HCEC 1CT (cell line): ENCODE measurements at regions not wholly inside any gene's neighbourhood (a gene's known extent, or its start where the extent isn't known, plus 50 kb on each side); places are given as distances from the start of the nearest gene placed in this dataset.
"Not testable (repeated sequence)": the region's sequence is repeated elsewhere in the genome, so short reads cannot be mapped to it uniquely, and the experiment has no call there.

ENCODE experiments used
- DNase-seq: peaks from one replicate; pipeline ENCODE4 v3.0.0-alpha.2; 2017

DNA sequence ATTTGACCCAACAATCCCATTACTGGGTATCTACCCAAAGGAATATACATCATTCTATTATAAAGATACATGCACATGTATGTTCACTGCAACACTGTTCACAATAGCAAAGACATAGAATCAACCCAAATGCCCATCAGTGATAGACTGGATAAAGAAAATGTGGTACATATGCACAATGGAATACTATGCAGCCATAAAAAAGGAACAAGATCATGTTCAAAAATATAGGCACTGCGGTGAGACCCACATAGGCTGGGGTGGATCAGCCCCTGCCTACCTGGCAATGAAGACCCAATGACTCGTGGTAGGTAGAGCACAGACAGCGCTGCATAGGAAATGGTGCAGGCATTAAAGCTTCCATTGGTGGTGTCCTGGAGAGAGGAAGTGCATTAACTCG lies 88.6 kb upstream of the NFIL3 start:
- DNase-seq: not testable (repeated sequence)

GRCh38 chr9:91503673-91504081 lies 80.0 kb upstream of the NFIL3 start:
- DNase-seq: no peak

DNA sequence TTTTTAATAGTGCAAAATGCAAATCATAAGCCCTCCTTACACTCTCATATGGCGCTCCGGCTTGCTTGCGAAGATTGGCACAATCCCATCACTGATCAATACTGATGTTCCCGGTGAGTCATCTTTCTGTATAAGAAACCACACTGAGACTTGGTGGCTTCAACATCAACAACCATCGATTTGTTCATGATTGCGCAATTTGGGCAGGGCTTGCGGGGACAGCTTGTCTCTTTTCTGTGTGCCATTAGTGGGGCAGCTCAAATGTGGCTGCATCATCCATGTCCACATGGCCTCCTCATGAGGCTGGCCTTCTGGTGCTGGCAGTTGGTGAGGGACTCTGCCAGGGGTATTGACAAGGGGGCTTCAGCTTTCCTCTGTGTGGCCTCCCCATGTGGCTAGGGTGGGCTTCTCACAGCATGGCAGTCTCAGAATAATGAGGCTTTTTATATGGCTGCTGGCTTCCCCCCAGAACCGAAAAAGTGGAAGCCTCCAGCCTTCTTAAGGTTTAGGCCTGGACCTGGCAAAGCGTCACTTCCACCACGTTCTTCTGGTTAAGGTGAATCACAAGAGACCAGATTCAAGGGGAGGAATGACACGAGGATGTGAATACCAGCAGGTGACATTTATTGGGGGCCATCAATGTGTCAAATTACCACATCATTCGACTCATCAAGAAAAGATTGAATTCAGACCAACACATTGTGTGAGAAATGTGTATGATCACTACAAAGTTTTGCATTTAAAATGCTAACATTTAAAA lies 79.5 kb upstream of the NFIL3 start:
- no peak for DNase-seq

DNA sequence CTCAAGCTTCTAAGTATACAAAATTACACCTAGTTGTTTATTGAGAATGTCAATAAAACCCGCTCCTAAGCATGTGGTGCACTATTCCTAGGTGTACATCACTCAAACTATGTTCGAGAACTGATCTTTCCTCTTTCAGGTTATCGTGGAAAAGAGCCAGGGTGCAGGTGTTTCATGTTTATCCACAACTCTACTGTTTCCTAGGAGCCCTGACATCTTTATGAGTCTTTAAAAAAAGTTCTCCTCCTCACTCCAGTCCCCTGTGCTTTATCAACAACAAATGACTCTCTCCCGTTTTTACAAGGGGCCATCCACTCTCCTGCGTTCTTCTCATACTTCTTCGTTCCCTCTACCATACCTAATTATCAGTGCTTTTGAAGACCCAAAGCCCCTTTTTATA lies 78.8 kb upstream of the NFIL3 start:
- DNase-seq: no peak

GRCh38 chr9:91500509-91501014 lies 76.9 kb upstream of the NFIL3 start:
- DNase-seq: peak; percentile 82

DNA sequence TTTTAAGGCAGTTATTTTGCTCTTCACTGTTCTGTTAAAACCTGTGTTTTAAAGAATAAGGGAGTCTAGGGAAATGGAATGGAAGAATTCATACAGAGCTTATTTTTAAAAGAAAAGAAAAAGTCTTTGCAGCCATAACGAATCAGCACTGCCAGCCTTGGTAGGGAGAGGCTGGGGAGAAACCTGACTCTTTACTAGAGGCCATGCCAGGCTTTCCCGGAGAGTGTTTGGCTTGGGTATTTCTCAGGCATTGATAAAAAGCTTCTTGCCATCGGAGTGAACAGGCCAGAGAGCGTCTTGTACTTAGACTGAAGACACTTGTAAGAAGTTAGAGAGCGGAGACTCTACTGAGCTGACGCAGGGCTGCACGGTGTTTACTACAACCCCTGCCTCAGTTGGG lies 72.7 kb upstream of the NFIL3 start:
- DNase-seq: no peak

DNA sequence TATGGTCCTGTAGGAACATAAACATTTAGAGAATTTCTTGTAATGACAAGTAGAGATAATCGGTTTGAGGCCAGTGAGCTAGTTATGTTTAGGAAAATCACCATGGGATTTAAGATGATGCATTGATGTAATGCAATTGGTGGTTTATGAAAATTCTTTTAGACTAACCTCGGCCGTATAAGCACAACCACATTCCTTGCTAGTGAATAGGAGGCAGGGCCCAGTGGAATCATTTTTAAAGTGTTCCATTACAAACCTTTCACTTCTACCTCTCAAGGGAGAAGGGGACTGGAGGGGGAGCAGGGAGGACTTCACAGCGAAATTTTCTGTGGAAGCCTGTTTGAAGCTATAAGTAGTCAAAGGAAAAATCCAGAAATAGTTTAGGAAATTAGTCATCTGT lies 71.8 kb upstream of the NFIL3 start:
- peak; percentile 91 for DNase-seq

GRCh38 chr9:91494751-91495150 lies 71.1 kb upstream of the NFIL3 start:
- no peak for DNase-seq

DNA sequence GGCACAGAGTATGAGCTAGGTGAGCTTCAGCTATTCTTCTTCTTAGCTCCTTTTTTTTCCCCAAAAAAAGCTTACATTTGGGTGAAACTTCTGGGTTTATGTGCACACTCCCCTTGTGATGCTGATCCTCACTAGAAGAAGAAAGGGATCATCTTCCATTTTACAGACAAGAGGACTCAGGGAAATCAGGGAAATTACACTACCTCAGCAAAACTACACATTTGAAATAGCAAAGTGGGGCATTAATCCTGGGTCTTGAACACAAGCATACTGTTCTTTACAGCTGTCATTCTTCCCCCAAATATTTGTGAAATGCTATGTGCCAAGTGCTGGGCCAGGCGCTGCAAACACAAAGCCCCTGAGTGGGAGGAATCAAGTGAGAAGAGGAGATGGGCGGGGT lies 68.6 kb upstream of the NFIL3 start:
- DNase-seq: no peak

GRCh38 chr9:91491624-91492023 lies 68.0 kb upstream of the NFIL3 start:
- no peak for DNase-seq

DNA sequence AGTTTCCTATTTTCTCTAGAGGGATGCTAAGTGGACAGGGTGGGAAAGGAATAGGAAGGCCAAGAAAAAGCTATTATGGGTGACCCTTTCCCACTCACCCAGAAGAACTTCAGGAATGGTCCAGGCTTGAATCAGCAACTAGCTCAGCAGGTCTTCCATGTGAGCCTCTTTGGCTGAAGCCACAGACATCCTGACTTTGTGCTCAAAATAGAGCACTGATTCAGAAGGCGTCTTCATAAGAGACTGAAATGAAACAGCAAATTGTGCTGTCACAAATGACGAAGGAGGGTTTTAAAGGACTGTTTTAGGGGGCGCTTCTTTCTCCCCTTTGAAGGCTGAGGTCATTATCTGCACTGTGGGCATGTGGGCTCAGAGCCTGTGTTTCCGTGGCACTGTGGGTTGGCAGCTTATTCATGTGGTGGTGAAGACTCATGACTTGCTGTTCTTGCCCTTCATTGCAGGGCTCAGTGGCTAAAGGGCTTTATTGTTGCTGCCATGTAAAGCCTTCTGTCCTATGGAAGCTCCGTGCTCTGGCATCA lies 65.8 kb upstream of the NFIL3 start:
- DNase-seq: no peak

GRCh38 chr9:91488341-91488740 lies 64.7 kb upstream of the NFIL3 start:
- DNase-seq: no peak

GRCh38 chr9:91486699-91487497 lies 63.3 kb upstream of the NFIL3 start:
- peak; percentile 28 for DNase-seq

DNA sequence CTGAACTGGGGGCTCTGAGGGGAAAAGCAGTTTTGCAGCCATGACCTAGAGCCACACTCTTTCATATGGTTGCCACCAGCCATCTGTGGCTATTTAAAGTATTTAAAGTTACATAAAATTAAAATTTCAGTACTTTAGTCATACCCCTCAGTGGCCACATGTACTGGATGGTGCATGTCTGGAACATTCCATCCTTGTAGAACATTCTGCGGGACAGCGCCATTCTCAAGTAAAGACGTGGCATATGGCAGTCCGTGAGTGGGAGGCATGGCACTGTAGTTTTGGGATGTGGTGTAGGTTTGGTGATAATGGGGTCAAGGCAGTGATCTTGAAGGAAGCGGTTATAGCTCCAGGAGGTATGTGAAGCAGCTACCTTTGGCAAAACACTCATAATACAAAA lies 61.4 kb upstream of the NFIL3 start:
- DNase-seq: no peak

DNA sequence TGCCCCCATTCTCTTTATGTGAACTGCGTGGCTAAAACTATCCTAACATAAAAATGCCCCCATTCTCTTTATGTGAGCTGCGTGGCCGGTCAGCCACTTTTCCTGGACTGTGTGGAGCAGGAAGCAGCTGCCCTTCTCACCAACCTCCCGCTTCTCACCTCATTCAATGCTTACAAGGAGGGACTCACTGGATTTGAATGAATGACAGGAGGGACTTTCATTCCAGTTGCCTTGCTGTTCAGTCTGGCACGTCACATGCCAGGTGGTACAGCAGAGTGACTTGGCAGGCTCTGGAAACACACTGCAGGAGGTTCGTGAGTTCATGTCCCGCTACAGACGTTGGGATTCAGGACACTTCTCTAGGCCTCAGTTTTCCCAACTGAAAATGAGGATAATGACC lies 60.2 kb upstream of the NFIL3 start:
- DNase-seq: no peak

GRCh38 chr9:91483189-91483691 lies 59.6 kb upstream of the NFIL3 start:
- peak; percentile 16 for DNase-seq

GRCh38 chr9:91481972-91482371 lies 58.3 kb upstream of the NFIL3 start:
- no peak for DNase-seq

- DNase-seq: no peak
Measured at GRCh38 chr9:91477106-91477505, 53.5 kb upstream of the NFIL3 start.

DNA sequence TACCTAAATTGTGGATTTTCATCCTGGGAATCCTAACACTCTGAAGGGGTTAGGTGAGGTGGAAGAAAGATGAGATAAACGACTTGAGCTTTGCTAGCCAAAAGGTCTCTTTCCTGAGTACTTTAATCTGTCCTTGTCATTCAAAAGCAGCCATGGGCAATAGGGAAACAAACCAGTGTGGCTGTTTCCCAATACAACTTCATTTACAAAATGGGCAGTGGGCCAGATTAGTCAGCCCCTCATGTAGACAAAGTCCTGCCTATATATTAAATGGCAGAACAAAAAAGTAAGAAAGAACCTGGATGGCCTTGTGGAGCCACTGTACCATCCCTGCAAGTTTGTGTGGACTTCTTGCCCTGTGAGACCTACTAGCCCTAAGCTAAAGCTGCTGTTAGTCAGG lies 51.0 kb upstream of the NFIL3 start:
- peak; percentile 12 for DNase-seq
